Stimulated activated CD8-positive, alpha-beta memory T cell treated with anti-CD3 and anti-CD28 coated beads, Interleukin-7, amount 100 ng/mL, for 4 hours (primary cell): ENCODE measurements at regions not wholly inside any gene's neighbourhood (a gene's known extent, or its start where the extent isn't known, plus 50 kb on each side); places are given as distances from the start of the nearest gene placed in this dataset.
"Not testable (repeated sequence)": the region's sequence is repeated elsewhere in the genome, so short reads cannot be mapped to it uniquely, and the experiment has no call there.

ENCODE experiments used
- DNase-seq, 2 donors: peaks; one replicate each; pipeline ENCODE4 v3.0.0-alpha.2; 2020; ENCODE audit warnings: low read depth in 2 of 2

- no peak for DNase-seq
These were observed 356.3 kb upstream of the SETBP1 start for GRCh38 chr18:44324361-44324760.

- DNase-seq, result no peak
These were observed 354.6 kb upstream of the SETBP1 start for GRCh38 chr18:44325903-44326635.

GRCh38 chr18:44331656-44332570 lies 348.8 kb upstream of the SETBP1 start:
- no peak for DNase-seq

GRCh38 chr18:44341759-44342158 lies 338.9 kb upstream of the SETBP1 start:
- DNase-seq, result no peak

- DNase-seq, result no peak
These were observed 338.5 kb upstream of the SETBP1 start for GRCh38 chr18:44342162-44342561.

- DNase-seq, result no peak
These were observed 337.7 kb upstream of the SETBP1 start for GRCh38 chr18:44342946-44343345.

- DNase-seq, result no peak
These were observed 337.1 kb upstream of the SETBP1 start for GRCh38 chr18:44343570-44343969.

GRCh38 chr18:44356566-44357157 lies 324.0 kb upstream of the SETBP1 start:
- no peak for DNase-seq

GRCh38 chr18:44358402-44358801 lies 322.3 kb upstream of the SETBP1 start:
- DNase-seq, result no peak

GRCh38 chr18:44359741-44360140 lies 320.9 kb upstream of the SETBP1 start:
- DNase-seq, result not testable (repeated sequence)

GRCh38 chr18:44362213-44362612 lies 318.5 kb upstream of the SETBP1 start:
- not testable (repeated sequence) for DNase-seq

GRCh38 chr18:44370861-44371260 lies 309.8 kb upstream of the SETBP1 start:
- no peak for DNase-seq

- DNase-seq, result no peak
These were observed 305.7 kb upstream of the SETBP1 start for GRCh38 chr18:44374966-44375365.

GRCh38 chr18:44386401-44386800 lies 294.3 kb upstream of the SETBP1 start:
- DNase-seq, result no peak

GRCh38 chr18:44388329-44388728 lies 292.4 kb upstream of the SETBP1 start:
- DNase-seq, result no peak

- DNase-seq, result no peak
These were observed 287.8 kb upstream of the SETBP1 start for GRCh38 chr18:44392933-44393332.

GRCh38 chr18:44393406-44393805 lies 287.3 kb upstream of the SETBP1 start:
- no peak for DNase-seq

GRCh38 chr18:44396550-44396949 lies 284.1 kb upstream of the SETBP1 start:
- DNase-seq, result no peak

- no peak for DNase-seq
These were observed 271.6 kb upstream of the SETBP1 start for GRCh38 chr18:44409071-44409470.

GRCh38 chr18:44409515-44409914 lies 271.2 kb upstream of the SETBP1 start:
- no peak for DNase-seq

- DNase-seq, result no peak
These were observed 269.9 kb upstream of the SETBP1 start for GRCh38 chr18:44410740-44411139.

GRCh38 chr18:44411262-44411905 lies 269.3 kb upstream of the SETBP1 start:
- DNase-seq, result no peak
